WTC11 (cell line): ENCODE measurements at regions not wholly inside any gene's neighbourhood (a gene's known extent, or its start where the extent isn't known, plus 50 kb on each side); places are given as distances from the start of the nearest gene placed in this dataset.

Source experiments
- ATAC-seq: fragments of 200-7000 bp; cut with Tn5 transposase; 2 replicates; pipeline ENCODE4 v1.10.0; 2021; ENCODE audit warnings: mild to moderate bottlenecking, moderate library complexity
- CTCF ChIA-PET: fragments of 300-600 bp; sonication (Branson Sonifier 250); formaldehyde crosslinking; loops from one replicate; lab custom pipeline; 2021; ENCODE audit warnings: antibody characterized with exemption; lab: Charles Lee
- POLR2A ChIA-PET: fragments of 350-600 bp; sonication (Branson Sonifier 250); formaldehyde crosslinking; loops from one replicate; lab custom pipeline; 2021; ENCODE audit warnings: antibody characterized with exemption; lab: Charles Lee
- DNase-seq: peaks from one replicate; pipeline ENCODE4 v3.0.0; 2021; ENCODE audit warnings: low spot score
- H3K27ac Mint-ChIP-seq: 2 replicates; pipeline ENCODE4 v1.8.0; 2021; ENCODE audit warnings: mixed read lengths
- H3K27me3 Mint-ChIP-seq: 2 replicates; pipeline ENCODE4 v1.8.0; 2021; ENCODE audit warnings: low read depth, mild to moderate bottlenecking, moderate library complexity, mixed read lengths
- H3K36me3 Mint-ChIP-seq: 2 replicates; pipeline ENCODE4 v1.8.0; 2021; ENCODE audit warnings: mixed read lengths
- H3K4me1 Mint-ChIP-seq: 2 replicates; pipeline ENCODE4 v1.8.0; 2022; ENCODE audit warnings: mixed read lengths
- H3K4me3 Mint-ChIP-seq: 2 replicates; pipeline ENCODE4 v1.8.0; 2021; ENCODE audit warnings: mild to moderate bottlenecking, moderate library complexity, mixed read lengths
- H3K9me3 Mint-ChIP-seq: 2 replicates; pipeline ENCODE4 v1.8.0; 2021; ENCODE audit warnings: mixed read lengths
- CDX4 ChIP-seq: fragments of 250-450 bp; sonication (Bioruptor Pico); IDR thresholded peaks from 2 replicates; pipeline ENCODE4 v1.9.0; 2021; ENCODE audit warnings: moderate library complexity, mild to moderate bottlenecking, inconsistent platforms, borderline replicate concordance
- E2F1 ChIP-seq: sonication (generic); formaldehyde crosslinking; IDR thresholded peaks from 2 replicates; pipeline ENCODE4 v1.8.0; 2022; ENCODE audit warnings: mild to moderate bottlenecking, missing genetic modification reagents
- E2F4 ChIP-seq: sonication (generic); formaldehyde crosslinking; IDR thresholded peaks from 2 replicates; pipeline ENCODE4 v1.8.1; 2022; ENCODE audit warnings: low read depth, mild to moderate bottlenecking, moderate library complexity, missing genetic modification reagents, borderline replicate concordance
- ELF4 ChIP-seq: sonication (generic); formaldehyde crosslinking; IDR thresholded peaks from 2 replicates; pipeline ENCODE4 v1.8.1; 2022; ENCODE audit warnings: low read depth, mild to moderate bottlenecking, moderate library complexity, missing genetic modification reagents
- EMX1 ChIP-seq: fragments of 250-450 bp; sonication (Bioruptor Pico); IDR thresholded peaks from 2 replicates; pipeline ENCODE4 v1.8.0; 2021; ENCODE audit warnings: mild to moderate bottlenecking
- ESRRA ChIP-seq: sonication (generic); formaldehyde crosslinking; IDR thresholded peaks from 2 replicates; pipeline ENCODE4 v1.8.1; 2022; ENCODE audit warnings: mild to moderate bottlenecking, missing genetic modification reagents, borderline replicate concordance
- ETV6 ChIP-seq: sonication (generic); formaldehyde crosslinking; IDR thresholded peaks from 2 replicates; pipeline ENCODE4 v1.8.1; 2022; ENCODE audit warnings: mild to moderate bottlenecking, missing genetic modification reagents
- GRHL2 ChIP-seq: fragments of 250-450 bp; sonication (Bioruptor Pico); IDR thresholded peaks from 2 replicates; pipeline ENCODE4 v1.8.0; 2022; ENCODE audit warnings: mild to moderate bottlenecking, moderate library complexity; ENCODE audit not compliant: insufficient replicate concordance, severe bottlenecking
- IRF1 ChIP-seq: sonication (generic); formaldehyde crosslinking; IDR thresholded peaks from 2 replicates; pipeline ENCODE4 v1.8.0; 2023; ENCODE audit warnings: missing genetic modification reagents
- IRF2 ChIP-seq: sonication (generic); formaldehyde crosslinking; IDR thresholded peaks from 2 replicates; pipeline ENCODE4 v1.8.0; 2022; ENCODE audit warnings: low read depth, missing genetic modification reagents, borderline replicate concordance
- NR2C2 ChIP-seq: sonication (generic); formaldehyde crosslinking; IDR thresholded peaks from 2 replicates; pipeline ENCODE4 v1.8.0; 2022; ENCODE audit warnings: mild to moderate bottlenecking, missing genetic modification reagents
- NR3C1 ChIP-seq: sonication (generic); formaldehyde crosslinking; conservative IDR thresholded peaks from 2 replicates; pipeline ENCODE4 v1.8.1; 2023; ENCODE audit warnings: low read depth, mild to moderate bottlenecking, missing genetic modification reagents
- PRRX2 ChIP-seq: fragments of 250-450 bp; sonication (Bioruptor Pico); IDR thresholded peaks from 2 replicates; pipeline ENCODE4 v1.8.0; 2021; ENCODE audit warnings: mild to moderate bottlenecking
- TCF7 ChIP-seq: sonication (generic); formaldehyde crosslinking; IDR thresholded peaks from 2 replicates; pipeline ENCODE4 v1.8.0; 2022; ENCODE audit warnings: mild to moderate bottlenecking, low read depth, missing genetic modification reagents, moderate library complexity
- USF2 ChIP-seq: sonication (generic); formaldehyde crosslinking; IDR thresholded peaks from 2 replicates; pipeline ENCODE4 v1.8.1; 2023; ENCODE audit warnings: mild to moderate bottlenecking, missing genetic modification reagents, moderate library complexity
- ZBTB21 ChIP-seq: sonication (generic); formaldehyde crosslinking; IDR thresholded peaks from 2 replicates; pipeline ENCODE4 v1.8.1; 2023; ENCODE audit warnings: mild to moderate bottlenecking, missing genetic modification reagents, borderline replicate concordance
- ZNF219 ChIP-seq: sonication (generic); formaldehyde crosslinking; IDR thresholded peaks from 2 replicates; pipeline ENCODE4 v1.8.0; 2023; ENCODE audit warnings: missing genetic modification reagents, mild to moderate bottlenecking, borderline replicate concordance
- ZNF396 ChIP-seq: fragments of 250-450 bp; sonication (Bioruptor Pico); IDR thresholded peaks from 2 replicates; pipeline ENCODE4 v1.8.0; 2021; ENCODE audit warnings: mild to moderate bottlenecking, moderate library complexity, borderline replicate concordance
- ZNF416 ChIP-seq: fragments of 250-450 bp; sonication (Bioruptor Pico); IDR thresholded peaks from 2 replicates; pipeline ENCODE4 v1.9.0; 2021; ENCODE audit warnings: mild to moderate bottlenecking, inconsistent platforms
- ZNF532 ChIP-seq: fragments of 250-450 bp; sonication (Bioruptor Pico); IDR thresholded peaks from 2 replicates; pipeline ENCODE4 v1.9.0; 2021; ENCODE audit warnings: mild to moderate bottlenecking, borderline replicate concordance

- H3K4me3 Mint-ChIP-seq, result no peak overlapping the region
- DNase-seq, result no peak
- ATAC-seq, result no peak
- H3K27me3 Mint-ChIP-seq, result peaks cover 10% of the 10 kb centered on the region; the same call in 1 of the 2 replicates
- ChIA-PET CTCF (interaction anchor here (1.3 to 1.6 kb wide), 2 partner anchors 52 to 75 kb away, joined by 3 to 4 read pairs; no protein-coding TSS in a partner anchor), POLR2A (no interaction called here)
- no peaks in the 10 kb centered on the region for H3K9me3 Mint-ChIP-seq
- TF ChIP-seq TCF7 (CRISPR knock-in tag), result no peak
- TF ChIP-seq ZBTB21 (CRISPR knock-in tag), result no peak
- TF ChIP-seq E2F4 (CRISPR knock-in tag), result no peak
- no peak for TF ChIP-seq ZNF219 (CRISPR knock-in tag)
- TF ChIP-seq ZNF416 (CRISPR knock-in tag), result no peak
- TF ChIP-seq ELF4 (CRISPR knock-in tag), result no peak
- no peak for TF ChIP-seq ZNF396 (CRISPR knock-in tag)
- no peak for TF ChIP-seq IRF1 (CRISPR knock-in tag)
- TF ChIP-seq NR2C2 (CRISPR knock-in tag), result no peak
- no peak for TF ChIP-seq ZNF532 (CRISPR knock-in tag)
- no peak for TF ChIP-seq EMX1 (CRISPR knock-in tag)
- TF ChIP-seq NR3C1 (CRISPR knock-in tag), result no peak
- no peak for TF ChIP-seq CDX4 (CRISPR knock-in tag)
- no peak for TF ChIP-seq ETV6 (CRISPR knock-in tag)
- no peak for TF ChIP-seq ESRRA (CRISPR knock-in tag)
- no peak for TF ChIP-seq GRHL2 (CRISPR knock-in tag)
- no peak for TF ChIP-seq E2F1 (CRISPR knock-in tag)
- no peak for TF ChIP-seq PRRX2 (CRISPR knock-in tag)
- TF ChIP-seq IRF2 (CRISPR knock-in tag), result no peak
- TF ChIP-seq USF2 (CRISPR knock-in tag), result no peak
- peaks cover 61% of the 10 kb centered on the region for H3K4me1 Mint-ChIP-seq
- no peak overlapping the region for H3K27ac Mint-ChIP-seq
- no peaks in the 10 kb centered on the region for H3K36me3 Mint-ChIP-seq
Measured at GRCh38 chr4:185082561-185082960, 60.5 kb upstream of the SLC25A4 start.
